Osteoblast (primary cell): ENCODE measurements at regions not wholly inside any gene's neighbourhood (a gene's known extent, or its start where the extent isn't known, plus 50 kb on each side); places are given as distances from the start of the nearest gene placed in this dataset.

ENCODE experiments used
- DNase-seq: peaks from one replicate; pipeline ENCODE4 v3.0.0; 2011; ENCODE audit warnings: low spot score, mixed read lengths; ENCODE audit not compliant: insufficient read length; ENCODE audit errors: missing footprints
- H2AFZ ChIP-seq: 2 replicates; pipeline ENCODE4 v1.6.0; 2011; ENCODE audit warnings: mild to moderate bottlenecking, low read length
- H3K27ac ChIP-seq: 2 replicates; pipeline ENCODE4 v1.5.1; 2011; ENCODE audit warnings: mild to moderate bottlenecking, low read depth, low read length, moderate library complexity
- H3K27me3 ChIP-seq: 2 replicates; pipeline ENCODE4 v1.6.0; 2012; ENCODE audit warnings: mild to moderate bottlenecking, control low read depth, inconsistent platforms, low read length, moderate library complexity; ENCODE audit not compliant: insufficient read depth
- H3K36me3 ChIP-seq: 2 replicates; pipeline ENCODE4 v1.5.1; 2011; ENCODE audit warnings: mild to moderate bottlenecking, low read length, control low read depth, moderate library complexity; ENCODE audit not compliant: insufficient read depth
- H3K4me1 ChIP-seq: 2 replicates; pipeline ENCODE4 v1.5.1; 2011; ENCODE audit warnings: mild to moderate bottlenecking, low read length, control low read depth, moderate library complexity; ENCODE audit not compliant: insufficient read depth
- H3K4me2 ChIP-seq: 2 replicates; pipeline ENCODE4 v1.6.0; 2011; ENCODE audit warnings: mild to moderate bottlenecking, low read length; ENCODE audit not compliant: insufficient read depth
- H3K4me3 ChIP-seq: fragments of 200-600 bp; sonication (generic); 3 replicates; pipeline ENCODE4 v1.5.1; 2012; ENCODE audit warnings: mild to moderate bottlenecking, low read length, inconsistent platforms; ENCODE audit not compliant: insufficient read depth
- H3K79me2 ChIP-seq: 2 replicates; pipeline ENCODE4 v1.6.0; 2012; ENCODE audit warnings: mild to moderate bottlenecking, low read length, control low read depth, inconsistent platforms; ENCODE audit not compliant: insufficient read depth
- H3K9me3 ChIP-seq: 2 replicates; pipeline ENCODE4 v1.5.1; 2011; ENCODE audit warnings: low read depth, low read length, control low read depth
- H4K20me1 ChIP-seq: 2 replicates; pipeline ENCODE4 v1.6.0; 2012; ENCODE audit warnings: mild to moderate bottlenecking, low read length, control low read depth; ENCODE audit not compliant: insufficient read depth
- CTCF ChIP-seq: IDR thresholded peaks from 2 replicates; pipeline ENCODE4 v1.5.1; 2011; ENCODE audit warnings: mild to moderate bottlenecking, low read depth, low read length, moderate library complexity; ENCODE audit errors: extremely low read depth

DNA sequence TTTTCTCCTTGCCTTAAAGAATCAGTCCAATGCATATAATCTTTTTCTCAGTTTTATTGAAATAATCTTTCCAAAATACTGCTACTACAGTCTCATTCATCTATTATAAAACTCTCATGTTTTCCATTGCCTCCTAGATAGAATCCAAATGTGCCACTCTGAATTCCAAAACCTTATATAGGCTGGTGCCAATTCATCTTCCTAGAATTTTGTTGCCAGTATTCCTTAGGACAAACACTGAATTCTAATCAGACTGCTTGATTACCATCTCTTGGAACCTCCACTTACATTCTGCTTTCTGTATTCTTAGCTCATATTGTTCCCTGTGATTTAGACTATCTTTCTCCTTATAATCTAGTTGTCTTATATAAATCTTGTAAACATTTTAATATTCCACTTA, 427.6 kb upstream of the DCC start:
- TF ChIP-seq CTCF: no peak
- H3K27ac ChIP-seq: no peak overlapping the region
- H3K79me2 ChIP-seq: no peaks in the 10 kb centered on the region
- no peaks in the 10 kb centered on the region for H3K27me3 ChIP-seq
- no peaks in the 10 kb centered on the region for H3K9me3 ChIP-seq
- no peaks in the 10 kb centered on the region for H3K36me3 ChIP-seq
- H3K4me1 ChIP-seq: no peaks in the 10 kb centered on the region
- no peak overlapping the region for H2AFZ ChIP-seq
- H4K20me1 ChIP-seq: no peaks in the 10 kb centered on the region
- DNase-seq: no peak
- H3K4me2 ChIP-seq: no peak overlapping the region
- no peak overlapping the region for H3K4me3 ChIP-seq

DNA sequence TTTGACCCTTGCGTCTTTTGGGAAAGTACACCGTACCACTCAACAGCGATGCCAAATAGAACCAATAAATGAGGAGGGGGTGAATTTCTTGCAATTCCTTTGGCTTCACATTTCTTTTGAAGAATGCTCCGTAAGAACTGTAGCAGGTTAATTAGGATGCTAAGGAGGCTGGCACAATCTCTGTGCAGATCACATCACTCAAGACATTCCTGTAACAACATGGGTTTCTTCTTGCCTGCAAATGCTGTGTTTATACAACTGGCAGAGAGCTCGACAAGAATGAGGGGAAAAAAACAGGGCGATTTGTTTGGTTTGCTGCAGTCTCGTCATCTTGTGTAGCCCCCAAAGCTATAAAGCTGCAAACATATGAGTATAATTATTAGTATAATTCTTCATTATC, 424.8 kb upstream of the DCC start:
- Histone ChIP-seq H3K79me2 (no peaks in the 10 kb centered on the region), H4K20me1 (no peaks in the 10 kb centered on the region), H2AFZ (no peak overlapping the region), H3K9me3 (no peaks in the 10 kb centered on the region), H3K4me1 (no peaks in the 10 kb centered on the region), H3K36me3 (no peaks in the 10 kb centered on the region), H3K4me2 (no peak overlapping the region), H3K27me3 (no peaks in the 10 kb centered on the region), H3K4me3 (no peak overlapping the region), H3K27ac (no peak overlapping the region)
- TF ChIP-seq CTCF: no peak
- DNase-seq: no peak

DNA sequence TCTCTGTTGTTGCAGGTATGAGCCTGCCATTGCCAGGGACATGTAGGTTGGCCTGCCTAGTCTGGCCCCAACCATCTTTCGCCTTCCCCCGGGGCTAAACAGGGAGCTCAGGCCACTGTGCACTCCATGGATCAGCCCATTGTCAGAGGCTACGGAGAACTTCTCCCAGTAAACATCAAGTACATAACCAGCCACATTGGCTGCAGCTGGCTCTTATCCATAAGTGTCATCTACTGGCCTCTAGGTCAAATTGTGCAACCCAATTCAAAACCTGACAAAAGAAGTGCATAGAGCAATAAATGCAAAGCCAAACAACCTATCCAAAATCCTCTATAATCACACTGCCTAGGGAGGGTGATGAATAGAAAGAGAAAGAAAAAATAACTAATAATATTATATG, 418.1 kb upstream of the DCC start:
- Histone ChIP-seq H4K20me1 (no peaks in the 10 kb centered on the region), H3K4me3 (no peak overlapping the region), H2AFZ (no peak overlapping the region), H3K27me3 (no peaks in the 10 kb centered on the region), H3K4me1 (no peaks in the 10 kb centered on the region), H3K9me3 (no peaks in the 10 kb centered on the region), H3K79me2 (no peaks in the 10 kb centered on the region), H3K36me3 (no peaks in the 10 kb centered on the region), H3K4me2 (no peak overlapping the region), H3K27ac (no peak overlapping the region)
- no peak for DNase-seq
- TF ChIP-seq CTCF: no peak

DNA sequence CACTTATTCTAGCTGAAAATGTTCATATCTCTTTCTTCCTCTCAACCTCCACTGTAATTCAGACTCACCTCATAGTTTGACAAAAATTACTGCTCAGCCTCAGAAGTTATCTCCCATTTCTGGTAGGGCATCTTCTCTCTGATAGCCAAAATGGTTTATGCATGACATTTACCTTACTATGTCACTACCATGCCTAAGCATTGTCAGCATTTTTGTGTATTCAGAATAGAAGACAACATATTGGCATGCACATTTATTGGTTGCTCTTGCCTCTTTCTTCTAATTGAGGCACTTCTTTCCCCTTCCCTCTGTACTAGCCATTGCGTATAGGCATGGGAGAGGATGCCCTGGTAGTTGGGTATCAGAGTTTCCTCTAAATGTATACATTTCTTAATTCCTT, 406.1 kb upstream of the DCC start:
- no peaks in the 10 kb centered on the region for H3K36me3 ChIP-seq
- no peaks in the 10 kb centered on the region for H3K79me2 ChIP-seq
- H4K20me1 ChIP-seq: no peaks in the 10 kb centered on the region
- no peak overlapping the region for H3K4me2 ChIP-seq
- no peaks in the 10 kb centered on the region for H3K27me3 ChIP-seq
- H3K9me3 ChIP-seq: no peaks in the 10 kb centered on the region
- H3K4me1 ChIP-seq: no peaks in the 10 kb centered on the region
- H3K4me3 ChIP-seq: no peak overlapping the region
- no peak for DNase-seq
- no peak overlapping the region for H3K27ac ChIP-seq
- H2AFZ ChIP-seq: no peak overlapping the region
- TF ChIP-seq CTCF: no peak
